CD4-positive, alpha-beta T cell (primary cell): ENCODE measurements at regions not wholly inside any gene's neighbourhood (a gene's known extent, or its start where the extent isn't known, plus 50 kb on each side); places are given as distances from the start of the nearest gene placed in this dataset.

Experiments
- ATAC-seq: fragments of 200-7000 bp; cut with Tn5 transposase; one replicate; pipeline ENCODE4 v1.10.0; 2022; ENCODE audit warnings: mild to moderate bottlenecking; ENCODE audit not compliant: poor library complexity
- CTCF ChIA-PET: fragments of 350-600 bp; sonication (Branson Sonifier 250); formaldehyde crosslinking; loops from one replicate; lab custom pipeline; 2021; ENCODE audit warnings: antibody characterized with exemption, inconsistent platforms; lab: Charles Lee
- POLR2A ChIA-PET: fragments of 350-600 bp; sonication (Branson Sonifier 250); formaldehyde crosslinking; loops from one replicate; lab custom pipeline; 2021; ENCODE audit warnings: antibody characterized with exemption, inconsistent platforms; lab: Charles Lee
- DNase-seq, 14 experiments: peaks; one replicate each; pipeline ENCODE4 v3.0.0-alpha.2; 2013 to 2020; ENCODE audit warnings: mixed read lengths in 2 of 14
- H3K27ac ChIP-seq, 2 donors: one replicate each; pipeline versions ENCODE4 v1.5.1 to v1.7.0; 2013; ENCODE audit warnings: low read length in 2 of 2, low read depth in 1 of 2, mild to moderate bottlenecking in 1 of 2
- H3K27me3 ChIP-seq, 2 experiments: 1 replicate in 1 of 2; 2 replicates in 1 of 2; pipeline versions ENCODE4 v1.6.1 to v1.7.0; 2013; ENCODE audit warnings: low read length in 2 of 2, control low read depth in 1 of 2, mild to moderate bottlenecking in 1 of 2, moderate library complexity in 1 of 2; ENCODE audit not compliant: insufficient read depth in 2 of 2, control insufficient read depth in 1 of 2
- H3K36me3 ChIP-seq: one replicate; pipeline ENCODE4 v1.6.1; 2013; ENCODE audit warnings: low read length, control low read depth; ENCODE audit not compliant: insufficient read depth
- H3K4me1 ChIP-seq: one replicate; pipeline ENCODE4 v1.6.1; 2013; ENCODE audit warnings: low read length, control low read depth; ENCODE audit not compliant: insufficient read depth
- H3K4me3 ChIP-seq: one replicate; pipeline ENCODE4 v1.5.1; 2013; ENCODE audit warnings: mild to moderate bottlenecking, low read length, moderate library complexity
- H3K9me3 ChIP-seq, 2 experiments: 1 replicate in 1 of 2; 2 replicates in 1 of 2; pipeline versions ENCODE4 v1.6.1 to v1.7.0; 2013; ENCODE audit warnings: low read length in 2 of 2, mild to moderate bottlenecking in 2 of 2, control low read depth in 1 of 2, moderate library complexity in 1 of 2; ENCODE audit not compliant: control insufficient read depth in 1 of 2, insufficient read depth in 1 of 2
- H3K27ac Mint-ChIP-seq: one replicate; pipeline ENCODE4 v1.8.0; 2020; ENCODE audit warnings: mixed read lengths
- H3K27me3 Mint-ChIP-seq: one replicate; pipeline ENCODE4 v1.8.0; 2021; ENCODE audit warnings: mixed read lengths
- H3K36me3 Mint-ChIP-seq: one replicate; pipeline ENCODE4 v1.8.0; 2021; ENCODE audit warnings: low read depth, mixed read lengths
- H3K4me1 Mint-ChIP-seq: one replicate; pipeline ENCODE4 v1.8.0; 2021; ENCODE audit warnings: low read depth, mixed read lengths
- H3K4me3 Mint-ChIP-seq: one replicate; pipeline ENCODE4 v1.8.0; 2020; ENCODE audit warnings: mild to moderate bottlenecking, mixed read lengths
- H3K9me3 Mint-ChIP-seq: one replicate; pipeline ENCODE4 v1.8.0; 2020; ENCODE audit warnings: mixed read lengths
- intact Hi-C, 2 experiments: fragments of 100-400 bp; cut with DNase I in 1 of 2; cut with micrococcal nuclease in 1 of 2; formaldehyde crosslinking; loops; one replicate each; pipeline versions ENCODE4 v1.15.1 to v1.9.0; 2023 to 2025; cut with DNase I, micrococcal nuclease
- TF ChIP-seq, protein P1 (sequence below): fragments of 200-600 bp; IDR thresholded peaks from one replicate; pipeline ENCODE4 v1.8.0; 2022; ENCODE audit warnings: antibody characterized with exemption, mild to moderate bottlenecking

DNA sequence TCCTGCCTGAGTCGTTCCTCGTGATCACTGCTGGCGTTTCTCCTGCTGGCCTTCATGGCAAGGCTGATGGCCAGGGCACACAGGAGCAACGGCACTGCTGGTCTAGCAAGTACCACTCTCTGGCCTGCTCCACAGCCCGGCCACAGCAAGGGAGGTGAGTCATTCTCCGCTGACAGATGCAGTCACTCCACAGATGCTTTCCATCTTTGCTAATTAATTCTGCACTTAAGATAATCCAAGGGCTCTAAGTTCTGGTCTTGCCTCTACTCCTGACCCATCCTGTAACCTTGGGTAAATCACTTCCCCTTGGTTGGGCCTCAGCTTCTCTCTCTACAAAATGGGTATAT lies 244.4 kb downstream of the RPS24 start:
- POLR2A ChIA-PET: no interaction called here
- H3K36me3 Mint-ChIP-seq: no peaks in the 10 kb centered on the region

DNA sequence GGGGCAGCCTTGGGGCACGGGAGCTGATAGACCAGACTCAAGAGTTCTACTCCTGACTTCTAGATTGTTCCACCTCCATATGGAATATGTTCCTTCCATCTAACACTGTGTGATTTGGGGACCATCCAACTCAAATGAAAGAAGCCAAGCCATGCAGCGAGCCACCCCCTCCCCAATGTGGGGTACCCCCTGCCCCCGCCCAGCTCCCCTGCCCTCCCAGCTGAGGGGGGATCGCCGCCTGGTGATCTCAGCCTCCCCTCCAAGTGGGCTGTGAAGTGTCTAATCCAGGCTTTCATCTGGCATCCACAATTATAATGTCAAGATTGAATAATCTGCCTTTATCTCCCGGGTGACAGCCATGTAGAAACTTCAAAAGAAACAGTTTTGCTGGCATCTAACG lies 246.1 kb downstream of the RPS24 start:
- Mint-ChIP-seq H3K4me3 (no peak overlapping the region), H3K4me1 (no peaks in the 10 kb centered on the region), H3K9me3 (no peaks in the 10 kb centered on the region), H3K27me3 (no peaks in the 10 kb centered on the region), H3K27ac (no peak overlapping the region), H3K36me3 (no peaks in the 10 kb centered on the region)
- intact Hi-C loops: no loop called here
- Histone ChIP-seq H3K27ac (no peak overlapping the region), H3K36me3 (no peaks in the 10 kb centered on the region), H3K27me3 (peaks cover 0 to 9% of the 10 kb centered on the region in 2 experiments), H3K4me3 (no peak overlapping the region), H3K4me1 (no peaks in the 10 kb centered on the region), H3K9me3 (no peaks in the 10 kb centered on the region)
- TF ChIP-seq, protein P1, sequence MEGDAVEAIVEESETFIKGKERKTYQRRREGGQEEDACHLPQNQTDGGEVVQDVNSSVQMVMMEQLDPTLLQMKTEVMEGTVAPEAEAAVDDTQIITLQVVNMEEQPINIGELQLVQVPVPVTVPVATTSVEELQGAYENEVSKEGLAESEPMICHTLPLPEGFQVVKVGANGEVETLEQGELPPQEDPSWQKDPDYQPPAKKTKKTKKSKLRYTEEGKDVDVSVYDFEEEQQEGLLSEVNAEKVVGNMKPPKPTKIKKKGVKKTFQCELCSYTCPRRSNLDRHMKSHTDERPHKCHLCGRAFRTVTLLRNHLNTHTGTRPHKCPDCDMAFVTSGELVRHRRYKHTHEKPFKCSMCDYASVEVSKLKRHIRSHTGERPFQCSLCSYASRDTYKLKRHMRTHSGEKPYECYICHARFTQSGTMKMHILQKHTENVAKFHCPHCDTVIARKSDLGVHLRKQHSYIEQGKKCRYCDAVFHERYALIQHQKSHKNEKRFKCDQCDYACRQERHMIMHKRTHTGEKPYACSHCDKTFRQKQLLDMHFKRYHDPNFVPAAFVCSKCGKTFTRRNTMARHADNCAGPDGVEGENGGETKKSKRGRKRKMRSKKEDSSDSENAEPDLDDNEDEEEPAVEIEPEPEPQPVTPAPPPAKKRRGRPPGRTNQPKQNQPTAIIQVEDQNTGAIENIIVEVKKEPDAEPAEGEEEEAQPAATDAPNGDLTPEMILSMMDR: no peak
- POLR2A ChIA-PET: no interaction called here
- no peak for ATAC-seq
- DNase-seq: no peak
- CTCF ChIA-PET: no interaction called here

More for the DNA sequence above, 244.4 kb downstream of the RPS24 start:
- TF ChIP-seq, protein P1: no peak
- H3K9me3 Mint-ChIP-seq: no peaks in the 10 kb centered on the region
- no peaks in the 10 kb centered on the region for H3K4me1 Mint-ChIP-seq
- DNase-seq (no peak), ATAC-seq (no peak)
- no peaks in the 10 kb centered on the region for H3K4me1 ChIP-seq
- H3K27me3 ChIP-seq: peaks cover 6 to 9% of the 10 kb centered on the region in 2 experiments
- H3K36me3 ChIP-seq: no peaks in the 10 kb centered on the region
- intact Hi-C loops: no loop called here
- no peak overlapping the region for H3K4me3 Mint-ChIP-seq
- H3K27ac ChIP-seq: no peak overlapping the region
- peaks cover 5% of the 10 kb centered on the region for H3K27me3 Mint-ChIP-seq
- no peak overlapping the region for H3K4me3 ChIP-seq
- CTCF ChIA-PET: no interaction called here
- H3K9me3 ChIP-seq: no peaks in the 10 kb centered on the region
- no peak overlapping the region for H3K27ac Mint-ChIP-seq

DNA sequence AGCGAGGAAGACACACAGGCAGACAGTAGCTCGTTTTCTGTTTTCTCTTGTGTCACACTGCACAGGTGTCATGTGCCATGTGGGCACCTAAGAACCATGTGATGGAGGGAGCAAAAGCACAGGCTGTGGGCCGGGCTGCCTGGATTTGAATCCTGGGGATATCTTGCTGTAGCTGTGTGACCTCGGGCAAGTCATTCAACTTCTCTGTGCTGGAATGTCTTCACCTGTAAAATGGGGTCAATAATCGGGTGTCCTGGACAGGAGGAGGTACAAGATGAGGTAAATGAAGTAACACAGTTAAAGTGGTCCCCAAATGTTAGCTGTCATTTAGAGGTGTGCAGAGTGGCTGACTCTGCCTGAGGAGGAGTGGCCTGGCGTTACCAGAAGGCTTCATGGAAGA lies 246.9 kb downstream of the RPS24 start:
- TF ChIP-seq, protein P1: no peak
- Histone ChIP-seq H3K4me3 (no peak overlapping the region), H3K4me1 (no peaks in the 10 kb centered on the region), H3K36me3 (no peaks in the 10 kb centered on the region), H3K27ac (no peak overlapping the region), H3K9me3 (no peaks in the 10 kb centered on the region), H3K27me3 (peaks cover 0 to 4% of the 10 kb centered on the region in 2 experiments)
- no peak for DNase-seq
- intact Hi-C loops: no loop called here
- Mint-ChIP-seq H3K4me3 (no peak overlapping the region), H3K27me3 (no peaks in the 10 kb centered on the region), H3K36me3 (no peaks in the 10 kb centered on the region), H3K9me3 (no peaks in the 10 kb centered on the region), H3K27ac (no peak overlapping the region), H3K4me1 (no peaks in the 10 kb centered on the region)
- POLR2A ChIA-PET: no interaction called here
- CTCF ChIA-PET: no interaction called here
- no peak for ATAC-seq
